Fibroblast of lung (primary cell): ENCODE measurements at regions not wholly inside any gene's neighbourhood (a gene's known extent, or its start where the extent isn't known, plus 50 kb on each side); places are given as distances from the start of the nearest gene placed in this dataset.

ENCODE experiments used
- CTCF ChIP-seq, 2 donors: IDR thresholded peaks in 1 of 2; conservative IDR thresholded peaks in 1 of 2; 1 replicate in 1 of 2; 2 replicates in 1 of 2; pipeline ENCODE4 v1.5.1; 2011 to 2012; ENCODE audit warnings: low read length in 2 of 2, control low read depth in 1 of 2, inconsistent platforms in 1 of 2, low read depth in 1 of 2, mild to moderate bottlenecking in 1 of 2
- EZH2 ChIP-seq: IDR thresholded peaks from 2 replicates; pipeline ENCODE4 v1.5.1; 2012; ENCODE audit warnings: low read length, control low read depth, mild to moderate bottlenecking; ENCODE audit errors: missing control alignments

GRCh38 chr11:56909563-56909962, 79.2 kb upstream of the OR5AK2 start:
- TF ChIP-seq CTCF (conservative IDR thresholded peaks at IDR 0.05 in 1 of 2, IDR thresholded peaks at IDR 0.05 in 1 of 2; ENCODE audit: low read depth in 1 of 2, low read length in 2 of 2): no peak
- TF ChIP-seq EZH2: no peak
